GM12878 (cell line): ENCODE measurements at regions not wholly inside any gene's neighbourhood (a gene's known extent, or its start where the extent isn't known, plus 50 kb on each side); places are given as distances from the start of the nearest gene placed in this dataset.

Experiments used
- ATAC-seq: fragments of 200-7000 bp; cut with Tn5 transposase; 3 replicates; pipeline ENCODE4 v1.9.1; 2020; ENCODE audit warnings: mild to moderate bottlenecking, moderate library complexity
- BruUV-seq: library from RNA; stranded (reverse); fragments of 400-500 nt; replicated peaks from 2 replicates; lab custom pipeline; 2021; lab: Mats Ljungman, UMichigan
- CTCF ChIA-PET: fragments of 300-600 bp; sonication (Branson Sonifier 250); formaldehyde crosslinking; extraction: SDS; loops from one replicate; lab custom pipeline; 2021; ENCODE audit warnings: inconsistent platforms; lab: Yijun Ruan, JAX
- POLR2A ChIA-PET: fragments of 350-600 bp; formaldehyde crosslinking; extraction: SDS; loops from one replicate; lab custom pipeline; 2021; ENCODE audit warnings: inconsistent platforms; lab: Charles Lee
- RAD21 ChIA-PET: fragments of 300-600 bp; sonication (Branson Sonifier 250); formaldehyde crosslinking; loops from one replicate; lab custom pipeline; 2023; ENCODE audit warnings: antibody characterized with exemption; ENCODE audit not compliant: unreplicated experiment; lab: Charles Lee
- SMC1A ChIA-PET: fragments of 300-600 bp; sonication (Branson Sonifier 250); formaldehyde crosslinking; loops from one replicate; lab custom pipeline; 2023; ENCODE audit not compliant: unreplicated experiment, uncharacterized antibody; lab: Charles Lee
- DNase-seq: peaks from one replicate; pipeline ENCODE4 v3.0.0-alpha.2; 2011; ENCODE audit warnings: low read depth, low spot score
- FAIRE-seq: peaks from 3 replicates; lab custom pipeline; 2011; peaks lifted over from hg19 to GRCh38; lab: Jason Lieb, UNC
- H2AFZ ChIP-seq: 2 replicates; pipeline ENCODE4 v1.6.0; 2011; ENCODE audit warnings: low read depth, low read length, control low read depth; ENCODE audit not compliant: control insufficient read depth
- H3K27ac ChIP-seq: 2 replicates; pipeline ENCODE4 v1.5.1; 2011; ENCODE audit warnings: control low read depth; ENCODE audit not compliant: control insufficient read depth, insufficient read depth
- H3K27me3 ChIP-seq, 2 experiments: replicated peaks in 1 of 2; 2 replicates each; pipeline versions ENCODE4 v1.6.0 to v1.6.1; 2011; ENCODE audit warnings: low read length in 1 of 2; ENCODE audit not compliant: control insufficient read depth in 2 of 2, insufficient read depth in 2 of 2
- H3K36me3 ChIP-seq, 2 experiments: 2 replicates each; pipeline ENCODE4 v1.5.1; 2011; ENCODE audit warnings: low read length in 1 of 2; ENCODE audit not compliant: control insufficient read depth in 2 of 2, insufficient read depth in 2 of 2
- H3K4me1 ChIP-seq: 2 replicates; pipeline ENCODE4 v1.6.1; 2011; ENCODE audit warnings: mild to moderate bottlenecking, low read length, moderate library complexity, mixed read lengths; ENCODE audit not compliant: control insufficient read depth, insufficient read depth
- H3K4me2 ChIP-seq: 2 replicates; pipeline ENCODE4 v1.6.0; 2011; ENCODE audit warnings: control low read depth; ENCODE audit not compliant: control insufficient read depth, insufficient read depth
- H3K4me3 ChIP-seq: fragments of 200-600 bp; sonication (generic); 2 replicates; pipeline ENCODE4 v1.5.1; 2016
- H3K79me2 ChIP-seq: 2 replicates; pipeline ENCODE4 v1.6.0; 2011; ENCODE audit warnings: low read length; ENCODE audit not compliant: control insufficient read depth, insufficient read depth
- H3K9ac ChIP-seq: 2 replicates; pipeline ENCODE4 v1.8.0; 2011; ENCODE audit warnings: low read length, control low read depth, mixed read lengths; ENCODE audit not compliant: control insufficient read depth, insufficient read depth
- H3K9me3 ChIP-seq: replicated peaks from 3 replicates; pipeline ENCODE4 v1.5.1; 2011; ENCODE audit warnings: mild to moderate bottlenecking, low read length; ENCODE audit not compliant: control insufficient read depth, insufficient read depth
- H4K20me1 ChIP-seq: 2 replicates; pipeline ENCODE4 v1.6.0; 2011; ENCODE audit not compliant: control insufficient read depth, insufficient read depth
- BMI1 ChIP-seq: fragments of 450-650 bp; IDR thresholded peaks from 2 replicates; pipeline ENCODE4 v1.6.1; 2016; ENCODE audit warnings: mild to moderate bottlenecking, moderate library complexity, borderline replicate concordance
- CREM ChIP-seq: IDR thresholded peaks from 2 replicates; pipeline ENCODE4 v1.6.1; 2014; ENCODE audit warnings: antibody characterized with exemption, low read depth
- E4F1 ChIP-seq: fragments of 450-650 bp; IDR thresholded peaks from 2 replicates; pipeline ENCODE4 v1.6.1; 2018; ENCODE audit warnings: borderline replicate concordance, mild to moderate bottlenecking; ENCODE audit not compliant: partially characterized antibody
- EED ChIP-seq: sonication (generic); IDR thresholded peaks from 2 replicates; pipeline ENCODE4 v1.6.1; 2016; ENCODE audit warnings: antibody characterized with exemption, low read depth
- IRF4 ChIP-seq: IDR thresholded peaks from 2 replicates; pipeline ENCODE4 v1.6.1; 2011; ENCODE audit warnings: low read depth, low read length
- MLLT1 ChIP-seq: fragments of 450-650 bp; IDR thresholded peaks from 2 replicates; pipeline ENCODE4 v1.6.1; 2016; ENCODE audit warnings: mild to moderate bottlenecking
- MTA3 ChIP-seq: IDR thresholded peaks from 2 replicates; pipeline ENCODE4 v1.6.1; 2012; ENCODE audit warnings: low read length, inconsistent platforms, borderline replicate concordance
- NBN ChIP-seq: fragments of 450-650 bp; IDR thresholded peaks from 2 replicates; pipeline ENCODE4 v1.6.1; 2016
- NFXL1 ChIP-seq: fragments of 450-650 bp; IDR thresholded peaks from 2 replicates; pipeline ENCODE4 v1.6.1; 2017; ENCODE audit warnings: antibody characterized with exemption, mild to moderate bottlenecking, borderline replicate concordance
- NRF1 ChIP-seq: conservative IDR thresholded peaks from 2 replicates; pipeline ENCODE4 v1.6.1; 2011; ENCODE audit warnings: mild to moderate bottlenecking, low read depth, low read length, improper control_type of control experiment
- RELA ChIP-seq: fragments of 450-650 bp; IDR thresholded peaks from 2 replicates; pipeline ENCODE4 v1.8.0; 2014; ENCODE audit warnings: borderline replicate concordance; ENCODE audit not compliant: partially characterized antibody
- REST ChIP-seq: IDR thresholded peaks from 2 replicates; pipeline ENCODE4 v1.6.1; 2012; ENCODE audit warnings: mild to moderate bottlenecking, low read depth, low read length
- SKIL ChIP-seq: fragments of 450-650 bp; IDR thresholded peaks from 2 replicates; pipeline ENCODE4 v1.6.1; 2017; ENCODE audit warnings: mild to moderate bottlenecking, low read depth, inconsistent platforms; ENCODE audit not compliant: poor library complexity, severe bottlenecking
- ZNF217 ChIP-seq: fragments of 450-650 bp; IDR thresholded peaks from 2 replicates; pipeline ENCODE4 v1.6.1; 2017; ENCODE audit warnings: antibody characterized with exemption, mild to moderate bottlenecking
- WGBS: methylation state at CpG from one replicate; pipeline ENCODE4 v1.1.6; 2016; ENCODE audit warnings: low lambda C conversion rate; ENCODE audit not compliant: insufficient replicate concordance, insufficient coverage; ENCODE audit errors: missing lambda C conversion rate; 5-methylcytosine and 5-hydroxymethylcytosine counted together
- in situ Hi-C: fragments of 300-500 bp; cut with MboI; formaldehyde crosslinking; loops from 9 replicates; pipeline ENCODE4 v1.14.3; 2018; ENCODE audit warnings: mixed read lengths
- intact Hi-C: fragments of 100-400 bp; cut with micrococcal nuclease; formaldehyde crosslinking; loops from one replicate; pipeline ENCODE4 v1.14.2; 2022; ENCODE audit not compliant: unreplicated experiment

- in situ Hi-C loops (no loop called here), intact Hi-C loops (no loop called here)
- ATAC-seq (no peak), DNase-seq (no peak), FAIRE-seq (no peak)
- Histone ChIP-seq H3K4me3 (no peak overlapping the region), H3K9me3 (no peaks in the 10 kb centered on the region), H3K36me3 (no peaks in the 10 kb centered on the region), H2AFZ (no peak overlapping the region), H3K79me2 (no peaks in the 10 kb centered on the region), H4K20me1 (no peaks in the 10 kb centered on the region), H3K27me3 (peaks cover 0 to 2% of the 10 kb centered on the region in 2 experiments; a peak in 2 of 4 replicates), H3K4me2 (no peak overlapping the region), H3K9ac (no peak overlapping the region), H3K4me1 (no peaks in the 10 kb centered on the region), H3K27ac (no peak overlapping the region)
- WGBS: 39% methylated on average over 11 of the region's 11 CpGs
- RAD21 ChIA-PET: no interaction called here
- POLR2A ChIA-PET: no interaction called here
- CTCF ChIA-PET: no interaction called here
- no TSS peak for BruUV-seq
- SMC1A ChIA-PET: interaction anchor here (0.6 kb wide), 1 partner anchor 368 kb away, joined by 3 read pairs; the partner anchor contains the start of gene HINT3
- TF ChIP-seq NBN (no peak), NFXL1 (no peak), ZNF217 (no peak), EED (no peak), BMI1 (no peak), RELA (no peak), REST (no peak), CREM (no peak), NRF1 (no peak), MLLT1 (no peak), SKIL (no peak), MTA3 (no peak), IRF4 (no peak), E4F1 (no peak)
These were observed 161.5 kb upstream of the HEY2 start for GRCh38 chr6:125587666-125588632.
